HepG2 (cell line): ENCODE measurements at regions not wholly inside any gene's neighbourhood (a gene's known extent, or its start where the extent isn't known, plus 50 kb on each side); places are given as distances from the start of the nearest gene placed in this dataset.

Experiments
- CBX2 ChIP-seq, 2 experiments: fragments of 200-600 bp in 1 of 2; sonication (generic); formaldehyde crosslinking in 1 of 2; IDR thresholded peaks; 2 replicates each; pipeline versions ENCODE4 v1.7.0 to v1.8.1; 2018 to 2022; ENCODE audit warnings: low read depth in 2 of 2, low read length in 1 of 2, mild to moderate bottlenecking in 1 of 2, missing genetic modification reagents in 1 of 2
- CREB1 ChIP-seq, 2 experiments: fragments of 450-650 bp in 1 of 2; IDR thresholded peaks; 2 replicates each; pipeline ENCODE4 v1.6.1; 2016 to 2017; ENCODE audit warnings: control low read depth in 1 of 2, mild to moderate bottlenecking in 1 of 2, missing compliant biosample characterization in 1 of 2, missing genetic modification characterization in 1 of 2
- CTCF ChIP-seq: sonication (generic); formaldehyde crosslinking; IDR thresholded peaks from 2 replicates; pipeline ENCODE4 v1.5.0; 2020; ENCODE audit warnings: mild to moderate bottlenecking, missing genetic modification reagents, moderate library complexity
- FOXO1 ChIP-seq: sonication (generic); formaldehyde crosslinking; IDR thresholded peaks from 2 replicates; pipeline ENCODE4 v1.4.0; 2020; ENCODE audit warnings: missing genetic modification reagents
- MXD4 ChIP-seq: IDR thresholded peaks from 2 replicates; pipeline ENCODE4 v1.6.1; 2016; ENCODE audit warnings: mild to moderate bottlenecking, missing biosample characterization, missing genetic modification reagents
- POLR2A ChIP-seq, 2 experiments: IDR thresholded peaks; 2 replicates each; pipeline ENCODE4 v1.6.1; 2011; ENCODE audit warnings: low read depth in 2 of 2, low read length in 2 of 2, mild to moderate bottlenecking in 1 of 2, moderate library complexity in 1 of 2; ENCODE audit not compliant: insufficient read depth in 1 of 2
- RARG ChIP-seq: sonication (generic); formaldehyde crosslinking; IDR thresholded peaks from 2 replicates; pipeline ENCODE4 v1.4.0; 2020; ENCODE audit warnings: low read depth, mild to moderate bottlenecking, missing genetic modification reagents
- SP1 ChIP-seq, 2 experiments: fragments of 450-650 bp in 1 of 2; sonication (generic) in 1 of 2; formaldehyde crosslinking in 1 of 2; IDR thresholded peaks; 2 replicates each; pipeline versions ENCODE4 v1.4.0 to v1.6.1; 2016 to 2020; ENCODE audit warnings: missing genetic modification reagents in 1 of 2
- TARDBP ChIP-seq: sonication (generic); formaldehyde crosslinking; IDR thresholded peaks from 2 replicates; pipeline ENCODE4 v1.8.0; 2022; ENCODE audit warnings: mild to moderate bottlenecking, missing genetic modification reagents
- ZNF263 ChIP-seq: sonication (generic); formaldehyde crosslinking; IDR thresholded peaks from 2 replicates; pipeline ENCODE4 v1.4.0; 2020; ENCODE audit warnings: missing genetic modification reagents
- ZNF264 ChIP-seq: sonication (generic); formaldehyde crosslinking; IDR thresholded peaks from 2 replicates; pipeline ENCODE4 v1.4.0; 2020; ENCODE audit warnings: missing genetic modification reagents
- ZNF275 ChIP-seq: sonication (generic); formaldehyde crosslinking; IDR thresholded peaks from 2 replicates; pipeline ENCODE4 v1.8.0; 2022; ENCODE audit warnings: missing genetic modification reagents, mild to moderate bottlenecking, inconsistent platforms, borderline replicate concordance
- ZNF687 ChIP-seq: sonication (generic); formaldehyde crosslinking; IDR thresholded peaks from 2 replicates; pipeline ENCODE4 v1.5.1; 2020; ENCODE audit warnings: mild to moderate bottlenecking, missing genetic modification reagents, moderate library complexity
- ZSCAN12 ChIP-seq: sonication (generic); formaldehyde crosslinking; IDR thresholded peaks from 2 replicates; pipeline ENCODE4 v1.9.0; 2021; ENCODE audit warnings: mild to moderate bottlenecking, missing genetic modification reagents

- no peak for TF ChIP-seq ZNF275 (CRISPR knock-in tag)
- TF ChIP-seq FOXO1 (CRISPR knock-in tag), result no peak
- no peak for TF ChIP-seq ZNF264 (CRISPR knock-in tag)
- TF ChIP-seq POLR2A (IDR thresholded peaks at IDR 0.05; ENCODE audit: insufficient read depth in 1 of 2, low read depth in 2 of 2, low read length in 2 of 2), result no peak
- no peak for TF ChIP-seq TARDBP (CRISPR knock-in tag)
- no peak for TF ChIP-seq MXD4 (CRISPR knock-in tag)
- TF ChIP-seq ZNF687 (CRISPR knock-in tag), result no peak
- no peak for TF ChIP-seq SP1 (IDR thresholded peaks at IDR 0.05)
- no peak for TF ChIP-seq SP1 (CRISPR knock-in tag; IDR thresholded peaks at IDR 0.05)
- TF ChIP-seq CTCF (CRISPR knock-in tag), result no peak
- no peak for TF ChIP-seq ZSCAN12 (CRISPR knock-in tag)
- TF ChIP-seq RARG (CRISPR knock-in tag), result no peak
- no peak for TF ChIP-seq CBX2 (IDR thresholded peaks at IDR 0.05; ENCODE audit: low read depth, low read length)
- TF ChIP-seq CBX2 (CRISPR knock-in tag; IDR thresholded peaks at IDR 0.05; ENCODE audit: low read depth), result no peak
- TF ChIP-seq CREB1 (IDR thresholded peaks at IDR 0.05), result no peak
- TF ChIP-seq CREB1 (CRISPR knock-in tag; IDR thresholded peaks at IDR 0.05), result no peak
- no peak for TF ChIP-seq ZNF263 (CRISPR knock-in tag)
These were observed 1609.3 kb upstream of the ZEB2 start for GRCh38 chr2:146129231-146129630.
